ENCODE measurements at regions not wholly inside any gene's neighbourhood (a gene's known extent, or its start where the extent isn't known, plus 50 kb on each side); places are given as distances from the start of the nearest gene placed in this dataset.

- DNase-seq (no peak), ATAC-seq (no peak)
- Histone ChIP-seq H3K27me3 (ENCODE audit: control insufficient read depth, insufficient read depth, low read length) (no peaks in the 10 kb centered on the region), H3K9me3 (ENCODE audit: control insufficient read depth, insufficient read depth, low read length) (no peaks in the 10 kb centered on the region), H3K27ac (ENCODE audit: low read length) (no peak overlapping the region), H3K4me3 (ENCODE audit: low read length) (no peak overlapping the region), H3K36me3 (ENCODE audit: control insufficient read depth, insufficient read depth, low read length) (no peaks in the 10 kb centered on the region), H3K4me1 (ENCODE audit: control insufficient read depth, insufficient read depth, low read length) (no peaks in the 10 kb centered on the region)
- Mint-ChIP-seq H3K4me1 (no peaks in the 10 kb centered on the region), H3K36me3 (no peaks in the 10 kb centered on the region), H3K27ac (no peak overlapping the region), H3K4me3 (no peak overlapping the region), H3K27me3 (ENCODE audit: low read depth in 2 of 2) (no peaks in the 10 kb centered on the region), H3K9me3 (peaks cover 9 to 14% of the 10 kb centered on the region in 2 donors)
- TF ChIP-seq, protein P1, sequence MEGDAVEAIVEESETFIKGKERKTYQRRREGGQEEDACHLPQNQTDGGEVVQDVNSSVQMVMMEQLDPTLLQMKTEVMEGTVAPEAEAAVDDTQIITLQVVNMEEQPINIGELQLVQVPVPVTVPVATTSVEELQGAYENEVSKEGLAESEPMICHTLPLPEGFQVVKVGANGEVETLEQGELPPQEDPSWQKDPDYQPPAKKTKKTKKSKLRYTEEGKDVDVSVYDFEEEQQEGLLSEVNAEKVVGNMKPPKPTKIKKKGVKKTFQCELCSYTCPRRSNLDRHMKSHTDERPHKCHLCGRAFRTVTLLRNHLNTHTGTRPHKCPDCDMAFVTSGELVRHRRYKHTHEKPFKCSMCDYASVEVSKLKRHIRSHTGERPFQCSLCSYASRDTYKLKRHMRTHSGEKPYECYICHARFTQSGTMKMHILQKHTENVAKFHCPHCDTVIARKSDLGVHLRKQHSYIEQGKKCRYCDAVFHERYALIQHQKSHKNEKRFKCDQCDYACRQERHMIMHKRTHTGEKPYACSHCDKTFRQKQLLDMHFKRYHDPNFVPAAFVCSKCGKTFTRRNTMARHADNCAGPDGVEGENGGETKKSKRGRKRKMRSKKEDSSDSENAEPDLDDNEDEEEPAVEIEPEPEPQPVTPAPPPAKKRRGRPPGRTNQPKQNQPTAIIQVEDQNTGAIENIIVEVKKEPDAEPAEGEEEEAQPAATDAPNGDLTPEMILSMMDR (IDR thresholded peaks at IDR 0.05), result no peak
- intact Hi-C loops (cut with micrococcal nuclease), result no loop called here
- 73% methylated on average over 2 of the region's 2 CpGs for WGBS (ENCODE audit: insufficient coverage)
These were observed 609.8 kb upstream of the GALNTL6 start for GRCh38 chr4:171203425-171203824.

DNA sequence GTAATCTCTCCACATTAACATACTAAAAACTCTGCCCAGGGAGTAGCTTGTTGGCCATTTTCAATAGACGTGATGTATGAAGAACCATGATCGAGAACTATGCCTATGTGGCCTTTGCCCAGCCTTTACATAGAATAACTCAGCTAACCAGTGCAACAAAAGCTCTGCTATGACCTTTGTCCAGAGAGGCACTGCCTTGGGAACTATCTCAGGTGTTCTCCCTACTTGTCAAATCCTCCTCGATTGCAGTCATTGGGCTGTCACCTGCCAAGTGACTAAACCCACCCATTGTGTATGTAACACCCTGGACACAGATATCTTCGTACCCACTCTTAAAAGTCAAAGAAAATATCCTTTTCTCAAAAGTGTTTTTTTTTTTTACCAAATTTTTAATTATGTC is 610.3 kb upstream of the GALNTL6 start:
- H3K4me1 ChIP-seq (ENCODE audit: control insufficient read depth, insufficient read depth, low read length), result no peaks in the 10 kb centered on the region
- no peaks in the 10 kb centered on the region for H3K36me3 ChIP-seq (ENCODE audit: control insufficient read depth, insufficient read depth, low read length)
- H3K27me3 ChIP-seq (ENCODE audit: control insufficient read depth, insufficient read depth, low read length), result no peaks in the 10 kb centered on the region
- TF ChIP-seq, protein P1 (IDR thresholded peaks at IDR 0.05), result no peak
- H3K36me3 Mint-ChIP-seq, result no peaks in the 10 kb centered on the region
- no peak overlapping the region for H3K27ac ChIP-seq (ENCODE audit: low read length)
- no peak overlapping the region for H3K4me3 ChIP-seq (ENCODE audit: low read length)
- H3K27me3 Mint-ChIP-seq (ENCODE audit: low read depth in 2 of 2), result no peaks in the 10 kb centered on the region
- DNase-seq (no peak), ATAC-seq (no peak)
- no peak overlapping the region for H3K27ac Mint-ChIP-seq
- no peaks in the 10 kb centered on the region for H3K9me3 ChIP-seq (ENCODE audit: control insufficient read depth, insufficient read depth, low read length)
- H3K4me1 Mint-ChIP-seq, result no peaks in the 10 kb centered on the region
- intact Hi-C loops (cut with micrococcal nuclease), result no loop called here
- H3K4me3 Mint-ChIP-seq, result no peak overlapping the region
- peaks cover 8 to 14% of the 10 kb centered on the region in 2 donors for H3K9me3 Mint-ChIP-seq
- WGBS (ENCODE audit: insufficient coverage), result 90% methylated on average over 4 of the region's 4 CpGs

GRCh38 chr4:171186700-171187099 is 626.5 kb upstream of the GALNTL6 start:
- ATAC-seq, result no peak
- no peak for DNase-seq
- Histone ChIP-seq H3K4me3 (ENCODE audit: low read length) (no peak overlapping the region), H3K9me3 (ENCODE audit: control insufficient read depth, insufficient read depth, low read length) (no peaks in the 10 kb centered on the region), H3K27me3 (ENCODE audit: control insufficient read depth, insufficient read depth, low read length) (no peaks in the 10 kb centered on the region), H3K4me1 (ENCODE audit: control insufficient read depth, insufficient read depth, low read length) (no peaks in the 10 kb centered on the region), H3K27ac (ENCODE audit: low read length) (no peak overlapping the region), H3K36me3 (ENCODE audit: control insufficient read depth, insufficient read depth, low read length) (no peaks in the 10 kb centered on the region)
- peaks cover 2 to 14% of the 10 kb centered on the region in 2 donors for H3K9me3 Mint-ChIP-seq
- no peaks in the 10 kb centered on the region for H3K36me3 Mint-ChIP-seq
- intact Hi-C loops (cut with micrococcal nuclease), result no loop called here
- no peak overlapping the region for H3K4me3 Mint-ChIP-seq
- WGBS (ENCODE audit: insufficient coverage), result 70% methylated on average over 1 of the region's 2 CpGs
- H3K27me3 Mint-ChIP-seq (ENCODE audit: low read depth in 2 of 2), result no peaks in the 10 kb centered on the region
- TF ChIP-seq, protein P1 (IDR thresholded peaks at IDR 0.05), result no peak
- H3K4me1 Mint-ChIP-seq, result no peaks in the 10 kb centered on the region
- H3K27ac Mint-ChIP-seq, result no peak overlapping the region

GRCh38 chr4:171181090-171181489 is 632.1 kb upstream of the GALNTL6 start:
- ATAC-seq, result no peak
- Mint-ChIP-seq H3K4me1 (no peaks in the 10 kb centered on the region), H3K36me3 (peaks cover 6% of the 10 kb centered on the region)

More at GRCh38 chr4:171181090-171181489, 632.1 kb upstream of the GALNTL6 start:
- Mint-ChIP-seq H3K27me3 (ENCODE audit: low read depth in 2 of 2) (no peaks in the 10 kb centered on the region), H3K4me3 (no peak overlapping the region), H3K9me3 (peaks cover 9 to 11% of the 10 kb centered on the region in 2 donors), H3K27ac (no peak overlapping the region)
- intact Hi-C loops (cut with micrococcal nuclease), result no loop called here
- DNase-seq, result no peak
- no CpG with 5 or more reads among the region's 1 CpG for WGBS (ENCODE audit: insufficient coverage)
- no peak overlapping the region for H3K27ac ChIP-seq (ENCODE audit: low read length)
- H3K36me3 ChIP-seq (ENCODE audit: control insufficient read depth, insufficient read depth, low read length), result no peaks in the 10 kb centered on the region
- H3K4me1 ChIP-seq (ENCODE audit: control insufficient read depth, insufficient read depth, low read length), result no peaks in the 10 kb centered on the region
- no peaks in the 10 kb centered on the region for H3K9me3 ChIP-seq (ENCODE audit: control insufficient read depth, insufficient read depth, low read length)
- H3K4me3 ChIP-seq (ENCODE audit: low read length), result no peak overlapping the region
- TF ChIP-seq, protein P1 (IDR thresholded peaks at IDR 0.05), result no peak
- no peaks in the 10 kb centered on the region for H3K27me3 ChIP-seq (ENCODE audit: control insufficient read depth, insufficient read depth, low read length)
